PC-9 (cell line): ENCODE measurements at regions not wholly inside any gene's neighbourhood (a gene's known extent, or its start where the extent isn't known, plus 50 kb on each side); places are given as distances from the start of the nearest gene placed in this dataset.

Experiments used
- BruUV-seq: library from RNA; stranded (reverse); fragments of 400-500 nt; replicated peaks from 2 replicates; lab custom pipeline; 2021; lab: Mats Ljungman, UMichigan
- CTCF ChIA-PET: fragments of 300-600 bp; sonication (Branson Sonifier 250); formaldehyde crosslinking; loops from one replicate; lab custom pipeline; 2022; ENCODE audit warnings: antibody characterized with exemption; lab: Charles Lee
- POLR2A ChIA-PET: fragments of 300-600 bp; sonication (Branson Sonifier 250); formaldehyde crosslinking; loops from one replicate; lab custom pipeline; 2022; ENCODE audit warnings: antibody characterized with exemption; ENCODE audit not compliant: unreplicated experiment; lab: Charles Lee
- DNase-seq, 2 experiments: peaks; one replicate each; pipeline versions ENCODE4 v3.0.0 to v3.0.0-alpha.2; 2015 to 2022; ENCODE audit warnings: mixed read lengths in 1 of 2
- H2AFZ ChIP-seq: fragments of 200-600 bp; sonication (generic); 2 replicates; pipeline ENCODE4 v1.8.1; 2017; ENCODE audit warnings: antibody characterized with exemption
- H3F3A ChIP-seq: fragments of 200-600 bp; sonication (generic); 2 replicates; pipeline ENCODE4 v1.8.1; 2017; ENCODE audit warnings: antibody characterized with exemption, mild to moderate bottlenecking, low read depth; ENCODE audit not compliant: insufficient read depth
- H3K27ac ChIP-seq: fragments of 200-600 bp; sonication (generic); 2 replicates; pipeline ENCODE4 v1.6.1; 2016; ENCODE audit warnings: mixed run types
- H3K27me3 ChIP-seq: fragments of 200-600 bp; sonication (generic); 2 replicates; pipeline ENCODE4 v1.6.1; 2016; ENCODE audit warnings: low read depth, mixed run types; ENCODE audit not compliant: insufficient read depth
- H3K36me3 ChIP-seq: fragments of 200-600 bp; sonication (generic); 2 replicates; pipeline ENCODE4 v1.6.1; 2016; ENCODE audit warnings: low read depth, mixed run types
- H3K4me1 ChIP-seq: fragments of 200-600 bp; sonication (generic); replicated peaks from 2 replicates; pipeline ENCODE4 v1.6.1; 2016; ENCODE audit warnings: mixed run types; ENCODE audit not compliant: insufficient read depth
- H3K4me2 ChIP-seq: fragments of 200-600 bp; sonication (generic); 2 replicates; pipeline ENCODE4 v1.6.1; 2017; ENCODE audit warnings: mixed run types
- H3K4me3 ChIP-seq: fragments of 200-600 bp; sonication (generic); 2 replicates; pipeline ENCODE4 v1.6.1; 2016; ENCODE audit warnings: mixed run types
- H3K79me2 ChIP-seq: fragments of 200-600 bp; sonication (generic); 2 replicates; pipeline ENCODE4 v1.6.1; 2017; ENCODE audit warnings: low read depth, mixed run types
- H3K9me2 ChIP-seq: fragments of 200-600 bp; sonication (generic); 2 replicates; pipeline ENCODE4 v1.8.1; 2017; ENCODE audit warnings: mild to moderate bottlenecking; ENCODE audit not compliant: insufficient read depth
- H3K9me3 ChIP-seq: fragments of 200-600 bp; sonication (generic); 2 replicates; pipeline ENCODE4 v1.8.1; 2016; ENCODE audit warnings: low read depth; ENCODE audit not compliant: insufficient read depth
- H4K20me1 ChIP-seq: fragments of 200-600 bp; sonication (generic); 2 replicates; pipeline ENCODE4 v1.8.1; 2017; ENCODE audit not compliant: insufficient read depth
- EZH2 ChIP-seq: fragments of 200-600 bp; sonication (generic); IDR thresholded peaks from 2 replicates; pipeline ENCODE4 v1.8.0; 2017; ENCODE audit warnings: antibody characterized with exemption, low read depth
- intact Hi-C: fragments of 100-400 bp; cut with micrococcal nuclease; formaldehyde crosslinking; loops from one replicate; pipeline ENCODE4 v1.10.0; 2022; ENCODE audit not compliant: unreplicated experiment
- TF ChIP-seq, protein P1 (sequence below): fragments of 200-600 bp; sonication (generic); conservative IDR thresholded peaks from 2 replicates; pipeline ENCODE4 v1.6.1; 2017; ENCODE audit warnings: mixed run types, antibody characterized with exemption, mild to moderate bottlenecking, moderate library complexity

DNA sequence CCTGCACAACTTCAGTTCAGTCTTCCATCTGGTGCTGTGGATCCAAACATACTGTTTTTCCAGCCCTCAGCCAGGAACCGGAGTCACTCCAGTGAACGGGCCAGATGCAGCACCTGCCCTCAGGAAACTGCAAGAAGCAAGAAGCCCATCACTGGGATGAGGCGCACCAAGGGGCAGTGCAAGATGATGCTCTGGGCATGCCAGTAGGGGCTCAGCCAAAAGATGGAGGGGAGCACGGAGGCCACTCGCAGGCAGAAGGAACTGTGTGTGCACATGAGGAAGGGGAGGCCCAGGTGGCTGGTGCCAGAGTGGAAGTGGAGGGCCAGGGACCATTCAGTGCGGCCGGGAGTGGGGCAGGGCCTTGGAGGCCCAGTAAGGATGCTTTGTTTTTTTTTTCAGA is 161.7 kb upstream of the MAMLD1 start:
- POLR2A ChIA-PET: no interaction called here
- Histone ChIP-seq H3K4me1 (peaks cover 15% of the 10 kb centered on the region), H3K4me2 (no peak overlapping the region), H3K9me2 (no peaks in the 10 kb centered on the region), H2AFZ (no peak overlapping the region), H3K79me2 (no peaks in the 10 kb centered on the region), H3K27me3 (no peaks in the 10 kb centered on the region), H3K36me3 (no peaks in the 10 kb centered on the region), H3K9me3 (no peaks in the 10 kb centered on the region), H4K20me1 (no peaks in the 10 kb centered on the region), H3F3A (peaks cover 15% of the 10 kb centered on the region; the same call in 1 of the 2 replicates), H3K4me3 (no peak overlapping the region), H3K27ac (no peak overlapping the region)
- BruUV-seq: no TSS peak
- TF ChIP-seq, protein P1, sequence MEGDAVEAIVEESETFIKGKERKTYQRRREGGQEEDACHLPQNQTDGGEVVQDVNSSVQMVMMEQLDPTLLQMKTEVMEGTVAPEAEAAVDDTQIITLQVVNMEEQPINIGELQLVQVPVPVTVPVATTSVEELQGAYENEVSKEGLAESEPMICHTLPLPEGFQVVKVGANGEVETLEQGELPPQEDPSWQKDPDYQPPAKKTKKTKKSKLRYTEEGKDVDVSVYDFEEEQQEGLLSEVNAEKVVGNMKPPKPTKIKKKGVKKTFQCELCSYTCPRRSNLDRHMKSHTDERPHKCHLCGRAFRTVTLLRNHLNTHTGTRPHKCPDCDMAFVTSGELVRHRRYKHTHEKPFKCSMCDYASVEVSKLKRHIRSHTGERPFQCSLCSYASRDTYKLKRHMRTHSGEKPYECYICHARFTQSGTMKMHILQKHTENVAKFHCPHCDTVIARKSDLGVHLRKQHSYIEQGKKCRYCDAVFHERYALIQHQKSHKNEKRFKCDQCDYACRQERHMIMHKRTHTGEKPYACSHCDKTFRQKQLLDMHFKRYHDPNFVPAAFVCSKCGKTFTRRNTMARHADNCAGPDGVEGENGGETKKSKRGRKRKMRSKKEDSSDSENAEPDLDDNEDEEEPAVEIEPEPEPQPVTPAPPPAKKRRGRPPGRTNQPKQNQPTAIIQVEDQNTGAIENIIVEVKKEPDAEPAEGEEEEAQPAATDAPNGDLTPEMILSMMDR: no peak
- no peak for TF ChIP-seq EZH2
- DNase-seq: no peak
- intact Hi-C loops: loop anchor here (1.0 to 5.0 kb wide), 4 partner anchors 149 to 281 kb away; no protein-coding TSS in a partner anchor
- CTCF ChIA-PET: interaction anchor here (0.7 to 0.9 kb wide), 2 partner anchors 159 to 162 kb away, joined by 3 to 8 read pairs; no protein-coding TSS in a partner anchor

DNA sequence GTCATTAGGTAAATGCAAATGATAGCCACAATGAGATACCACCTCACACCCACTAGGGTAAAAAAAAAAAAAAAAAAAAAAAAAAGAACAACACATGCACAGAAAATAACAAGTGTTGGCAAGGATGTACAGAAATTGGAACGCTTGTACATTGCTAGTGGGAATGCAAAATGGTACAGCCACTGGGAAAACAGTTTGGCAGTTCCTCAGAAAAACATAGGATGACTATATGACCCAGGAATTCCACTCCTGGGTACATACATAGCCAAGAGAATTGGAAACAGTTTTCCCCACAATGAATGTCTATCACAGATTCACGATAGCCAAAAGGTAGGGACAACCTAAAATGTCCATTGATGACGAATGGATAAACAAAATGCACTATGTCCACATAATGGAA is 161.3 kb upstream of the MAMLD1 start:
- Histone ChIP-seq H3K79me2 (no peaks in the 10 kb centered on the region), H2AFZ (no peak overlapping the region), H4K20me1 (no peaks in the 10 kb centered on the region), H3F3A (peaks cover 15% of the 10 kb centered on the region; the same call in 1 of the 2 replicates), H3K27me3 (no peaks in the 10 kb centered on the region), H3K4me2 (no peak overlapping the region), H3K36me3 (no peaks in the 10 kb centered on the region), H3K27ac (no peak overlapping the region), H3K9me2 (no peaks in the 10 kb centered on the region), H3K4me1 (peaks cover 15% of the 10 kb centered on the region), H3K9me3 (no peaks in the 10 kb centered on the region), H3K4me3 (no peak overlapping the region)
- no peak for TF ChIP-seq EZH2
- TF ChIP-seq, protein P1: no peak
- DNase-seq: no peak
- ChIA-PET POLR2A (no interaction called here), CTCF (no interaction called here)
- intact Hi-C loops: loop anchor here (1.0 to 5.0 kb wide), 4 partner anchors 150 to 280 kb away; no protein-coding TSS in a partner anchor
- no TSS peak for BruUV-seq

DNA sequence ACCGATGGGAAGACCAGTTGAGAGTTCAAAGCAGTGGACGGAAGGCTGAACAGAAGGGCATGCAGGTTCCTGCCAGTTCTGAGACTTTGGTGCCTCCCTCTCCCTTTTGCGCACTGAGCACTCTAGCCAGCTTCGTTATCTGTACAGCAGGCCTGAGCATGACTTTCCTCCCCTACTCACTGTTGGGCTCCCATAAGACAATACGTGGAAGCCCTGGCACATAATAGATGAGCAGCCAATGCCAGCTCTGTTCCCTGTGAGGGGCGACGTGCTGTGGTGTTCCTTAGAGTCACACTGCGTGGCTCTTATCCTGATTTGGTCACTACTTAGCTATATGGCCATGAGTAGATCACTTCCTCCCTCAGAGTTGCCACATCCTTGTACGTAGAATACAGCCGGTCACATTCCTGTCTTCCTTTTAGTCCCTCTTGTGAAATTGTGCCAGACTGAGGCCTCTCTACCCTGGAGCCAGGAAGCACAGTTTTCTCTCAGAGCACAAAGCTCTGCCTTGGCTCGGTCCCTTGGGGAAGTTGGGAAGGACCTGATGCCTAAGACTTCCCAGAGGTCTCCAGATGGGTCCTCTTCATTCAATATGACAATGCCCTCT is 160.4 kb upstream of the MAMLD1 start:
- H2AFZ ChIP-seq: no peak overlapping the region
- H3K4me3 ChIP-seq: no peak overlapping the region
- H3K36me3 ChIP-seq: no peaks in the 10 kb centered on the region
- H3K27me3 ChIP-seq: no peaks in the 10 kb centered on the region
- CTCF ChIA-PET: no interaction called here
- TF ChIP-seq, protein P1: no peak
- TF ChIP-seq EZH2: no peak
- no peaks in the 10 kb centered on the region for H4K20me1 ChIP-seq
- DNase-seq: no peak
- intact Hi-C loops: loop anchor here (5.0 kb wide), 3 partner anchors 150 to 280 kb away; no protein-coding TSS in a partner anchor
- POLR2A ChIA-PET: no interaction called here
- H3K9me3 ChIP-seq: no peaks in the 10 kb centered on the region
- peaks cover 15% of the 10 kb centered on the region; the same call in 1 of the 2 replicates for H3F3A ChIP-seq
- H3K79me2 ChIP-seq: no peaks in the 10 kb centered on the region
- H3K27ac ChIP-seq: no peak overlapping the region
- peaks cover 15% of the 10 kb centered on the region for H3K4me1 ChIP-seq
- no TSS peak for BruUV-seq
- H3K9me2 ChIP-seq: no peaks in the 10 kb centered on the region
- no peak overlapping the region for H3K4me2 ChIP-seq
